SJCRH30 (cell line): ENCODE measurements at regions not wholly inside any gene's neighbourhood (a gene's known extent, or its start where the extent isn't known, plus 50 kb on each side); places are given as distances from the start of the nearest gene placed in this dataset.
A peak's percentile ranks its signal among the peaks of the same experiment; 100 is the strongest.
"Not testable (repeated sequence)": the region's sequence is repeated elsewhere in the genome, so short reads cannot be mapped to it uniquely, and the experiment has no call there.

Source experiments
- DNase-seq, 2 experiments: peaks; one replicate each; pipeline ENCODE4 v3.0.0-alpha.2; 2015 to 2020
- H3K27ac ChIP-seq: fragments of 250-450 bp; sonication (Bioruptor Pico); 2 replicates; pipeline ENCODE4 v1.5.1; 2020; ENCODE audit warnings: mild to moderate bottlenecking, moderate library complexity
- H3K27me3 ChIP-seq: fragments of 250-450 bp; sonication (Bioruptor Pico); 2 replicates; pipeline ENCODE4 v1.5.1; 2020; ENCODE audit warnings: mild to moderate bottlenecking, moderate library complexity
- H3K36me3 ChIP-seq: fragments of 250-450 bp; sonication (Bioruptor Pico); 2 replicates; pipeline ENCODE4 v1.5.1; 2020; ENCODE audit warnings: mild to moderate bottlenecking, moderate library complexity
- H3K4me1 ChIP-seq: fragments of 250-450 bp; sonication (Bioruptor Pico); 2 replicates; pipeline ENCODE4 v1.5.1; 2020; ENCODE audit warnings: mild to moderate bottlenecking, moderate library complexity
- H3K4me3 ChIP-seq: fragments of 250-450 bp; sonication (Bioruptor Pico); 2 replicates; pipeline ENCODE4 v1.5.1; 2020; ENCODE audit warnings: mild to moderate bottlenecking, moderate library complexity
- H3K9me3 ChIP-seq: fragments of 250-450 bp; sonication (Bioruptor Pico); replicated peaks from 2 replicates; pipeline ENCODE4 v1.5.1; 2020; ENCODE audit warnings: mild to moderate bottlenecking, moderate library complexity

GRCh38 chr12:76189851-76190250 is 105.4 kb upstream of the NAP1L1 start:
- H3K36me3 ChIP-seq = no peaks in the 10 kb centered on the region

GRCh38 chr12:76187177-76187576 is 102.7 kb upstream of the NAP1L1 start:
- Histone ChIP-seq H3K27ac (no peak overlapping the region), H3K9me3 (no peaks in the 10 kb centered on the region), H3K27me3 (no peaks in the 10 kb centered on the region), H3K4me1 (peaks cover 6% of the 10 kb centered on the region; the same call in 1 of the 2 replicates), H3K4me3 (no peak overlapping the region), H3K36me3 (no peaks in the 10 kb centered on the region)
- DNase-seq = no peak

More at GRCh38 chr12:76189851-76190250, 105.4 kb upstream of the NAP1L1 start:
- no peaks in the 10 kb centered on the region for H3K27me3 ChIP-seq
- no peaks in the 10 kb centered on the region for H3K4me1 ChIP-seq
- DNase-seq = no peak
- H3K9me3 ChIP-seq = no peaks in the 10 kb centered on the region
- H3K4me3 ChIP-seq = no peak overlapping the region
- H3K27ac ChIP-seq = no peak overlapping the region

GRCh38 chr12:76186131-76186906 is 101.8 kb upstream of the NAP1L1 start:
- no peaks in the 10 kb centered on the region for H3K36me3 ChIP-seq
- H3K27ac ChIP-seq = no peak overlapping the region
- H3K4me3 ChIP-seq = no peak overlapping the region
- H3K4me1 ChIP-seq = peaks cover 6% of the 10 kb centered on the region; the same call in 1 of the 2 replicates
- H3K9me3 ChIP-seq = no peaks in the 10 kb centered on the region
- H3K27me3 ChIP-seq = no peaks in the 10 kb centered on the region
- DNase-seq = no peak

GRCh38 chr12:76183459-76184186 is 99.1 kb upstream of the NAP1L1 start:
- Histone ChIP-seq H3K27me3 (no peaks in the 10 kb centered on the region), H3K4me3 (no peak overlapping the region), H3K9me3 (no peaks in the 10 kb centered on the region), H3K27ac (no peak overlapping the region), H3K4me1 (peaks cover 6% of the 10 kb centered on the region; the same call in 1 of the 2 replicates), H3K36me3 (no peaks in the 10 kb centered on the region)
- peak; percentile 48 to 54 for DNase-seq

GRCh38 chr12:76180401-76181277 is 96.2 kb upstream of the NAP1L1 start:
- H3K4me3 ChIP-seq = no peak overlapping the region
- no peak for DNase-seq
- no peaks in the 10 kb centered on the region for H3K36me3 ChIP-seq
- peaks cover 6% of the 10 kb centered on the region; the same call in 1 of the 2 replicates for H3K4me1 ChIP-seq
- H3K9me3 ChIP-seq = no peaks in the 10 kb centered on the region
- H3K27ac ChIP-seq = no peak overlapping the region
- H3K27me3 ChIP-seq = no peaks in the 10 kb centered on the region

- Histone ChIP-seq H3K4me1 (peaks cover 6% of the 10 kb centered on the region; the same call in 1 of the 2 replicates), H3K9me3 (no peaks in the 10 kb centered on the region), H3K27me3 (no peaks in the 10 kb centered on the region), H3K27ac (no peak overlapping the region), H3K4me3 (no peak overlapping the region), H3K36me3 (no peaks in the 10 kb centered on the region)
- no peak for DNase-seq
Observed at GRCh38 chr12:76178452-76178851, 94.0 kb upstream of the NAP1L1 start.

- H3K27me3 ChIP-seq = no peaks in the 10 kb centered on the region
- no peak overlapping the region for H3K27ac ChIP-seq
- no peaks in the 10 kb centered on the region for H3K36me3 ChIP-seq
- no peak overlapping the region for H3K4me3 ChIP-seq
- peaks cover 1% of the 10 kb centered on the region; the same call in 1 of the 2 replicates for H3K4me1 ChIP-seq
- no peaks in the 10 kb centered on the region for H3K9me3 ChIP-seq
- no peak for DNase-seq
Observed at GRCh38 chr12:76177821-76178220, 93.3 kb upstream of the NAP1L1 start.

GRCh38 chr12:76176940-76177339 is 92.5 kb upstream of the NAP1L1 start:
- no peak overlapping the region for H3K27ac ChIP-seq
- H3K27me3 ChIP-seq = no peaks in the 10 kb centered on the region
- no peaks in the 10 kb centered on the region for H3K4me1 ChIP-seq
- no peaks in the 10 kb centered on the region for H3K36me3 ChIP-seq
- no peak overlapping the region for H3K4me3 ChIP-seq
- H3K9me3 ChIP-seq = no peaks in the 10 kb centered on the region
- DNase-seq = no peak

GRCh38 chr12:76175946-76176345 is 91.5 kb upstream of the NAP1L1 start:
- H3K27me3 ChIP-seq, H3K9me3 ChIP-seq, H3K36me3 ChIP-seq, H3K4me3 ChIP-seq, H3K4me1 ChIP-seq, DNase-seq, H3K27ac ChIP-seq: not testable (repeated sequence)

- Histone ChIP-seq H3K36me3 (no peaks in the 10 kb centered on the region), H3K4me3 (no peak overlapping the region), H3K27ac (no peak overlapping the region), H3K27me3 (no peaks in the 10 kb centered on the region), H3K9me3 (no peaks in the 10 kb centered on the region), H3K4me1 (no peaks in the 10 kb centered on the region)
- no peak for DNase-seq
Observed at GRCh38 chr12:76173756-76174155, 89.3 kb upstream of the NAP1L1 start.

- H3K36me3 ChIP-seq = no peaks in the 10 kb centered on the region
- no peak overlapping the region for H3K27ac ChIP-seq
- no peaks in the 10 kb centered on the region for H3K9me3 ChIP-seq
- H3K4me1 ChIP-seq = no peaks in the 10 kb centered on the region; the same call in 1 of the 2 replicates
- no peaks in the 10 kb centered on the region for H3K27me3 ChIP-seq
- H3K4me3 ChIP-seq = peak overlapping the region; percentile 23; the same call in 1 of the 2 replicates
- DNase-seq = peak; percentile 54 to 77
Observed at GRCh38 chr12:76158518-76159321, 74.2 kb upstream of the NAP1L1 start.

- no peak for DNase-seq
Observed at GRCh38 chr12:76156726-76157125, 72.2 kb upstream of the NAP1L1 start.

GRCh38 chr12:76156314-76156713 is 71.8 kb upstream of the NAP1L1 start:
- DNase-seq = no peak

More at GRCh38 chr12:76156726-76157125, 72.2 kb upstream of the NAP1L1 start:
- H3K4me1 ChIP-seq = no peaks in the 10 kb centered on the region; the same call in 1 of the 2 replicates
- no peaks in the 10 kb centered on the region for H3K9me3 ChIP-seq
- no peak overlapping the region for H3K4me3 ChIP-seq
- no peaks in the 10 kb centered on the region for H3K36me3 ChIP-seq
- H3K27me3 ChIP-seq = no peaks in the 10 kb centered on the region
- no peak overlapping the region for H3K27ac ChIP-seq

GRCh38 chr12:76155157-76155670 is 70.7 kb upstream of the NAP1L1 start:
- no peaks in the 10 kb centered on the region; the same call in 1 of the 2 replicates for H3K4me1 ChIP-seq
- no peaks in the 10 kb centered on the region for H3K27me3 ChIP-seq
- DNase-seq = no peak
- H3K27ac ChIP-seq = no peak overlapping the region
- H3K4me3 ChIP-seq = no peak overlapping the region
- H3K9me3 ChIP-seq = no peaks in the 10 kb centered on the region
- no peaks in the 10 kb centered on the region for H3K36me3 ChIP-seq

More at GRCh38 chr12:76156314-76156713, 71.8 kb upstream of the NAP1L1 start:
- no peak overlapping the region for H3K4me3 ChIP-seq
- no peaks in the 10 kb centered on the region; the same call in 1 of the 2 replicates for H3K4me1 ChIP-seq
- H3K27me3 ChIP-seq = no peaks in the 10 kb centered on the region
- H3K36me3 ChIP-seq = no peaks in the 10 kb centered on the region
- H3K27ac ChIP-seq = no peak overlapping the region
- H3K9me3 ChIP-seq = no peaks in the 10 kb centered on the region
